D721Med (cell line): ENCODE measurements at regions not wholly inside any gene's neighbourhood (a gene's known extent, or its start where the extent isn't known, plus 50 kb on each side); places are given as distances from the start of the nearest gene placed in this dataset.

Experiments
- DNase-seq: peaks from one replicate; pipeline ENCODE4 v3.0.0; 2011; ENCODE audit warnings: low spot score; ENCODE audit not compliant: insufficient read length
- FAIRE-seq: peaks from 2 replicates; lab custom pipeline; 2011; peaks lifted over from hg19 to GRCh38; lab: Jason Lieb, UNC
- TF ChIP-seq, protein P1 (sequence below): IDR thresholded peaks from 2 replicates; pipeline ENCODE4 v1.5.1; 2012; ENCODE audit warnings: mild to moderate bottlenecking, control low read depth; ENCODE audit not compliant: insufficient read depth; ENCODE audit errors: missing control alignments

DNA sequence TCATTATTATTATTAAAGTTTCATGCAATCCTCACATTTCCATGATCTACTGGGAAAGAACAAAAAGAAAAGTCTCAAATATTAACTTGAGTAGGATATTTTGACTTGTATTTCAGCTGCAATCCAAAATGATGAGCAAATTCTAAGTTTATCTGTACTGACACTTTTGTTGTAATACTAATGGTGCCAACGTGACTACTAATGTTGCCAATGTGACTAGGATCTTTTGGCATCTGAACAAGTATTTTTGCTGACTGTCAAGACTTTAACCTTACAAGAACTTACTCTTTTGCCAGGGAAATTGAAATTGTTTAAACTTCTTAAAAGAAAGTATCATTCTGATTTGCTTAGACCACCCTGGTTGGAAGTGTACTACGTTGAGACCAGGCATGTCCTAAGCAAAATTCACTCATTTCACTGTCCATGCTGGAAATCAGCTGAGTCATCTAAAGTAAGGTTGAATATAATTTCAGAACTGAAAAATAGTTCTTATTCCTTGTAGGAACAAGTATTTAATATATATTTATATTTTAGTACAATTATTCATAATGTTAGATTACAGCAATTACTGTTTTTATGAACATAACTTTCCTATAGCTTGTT, 78.5 kb upstream of the LYZL1 start:
- TF ChIP-seq, protein P1, sequence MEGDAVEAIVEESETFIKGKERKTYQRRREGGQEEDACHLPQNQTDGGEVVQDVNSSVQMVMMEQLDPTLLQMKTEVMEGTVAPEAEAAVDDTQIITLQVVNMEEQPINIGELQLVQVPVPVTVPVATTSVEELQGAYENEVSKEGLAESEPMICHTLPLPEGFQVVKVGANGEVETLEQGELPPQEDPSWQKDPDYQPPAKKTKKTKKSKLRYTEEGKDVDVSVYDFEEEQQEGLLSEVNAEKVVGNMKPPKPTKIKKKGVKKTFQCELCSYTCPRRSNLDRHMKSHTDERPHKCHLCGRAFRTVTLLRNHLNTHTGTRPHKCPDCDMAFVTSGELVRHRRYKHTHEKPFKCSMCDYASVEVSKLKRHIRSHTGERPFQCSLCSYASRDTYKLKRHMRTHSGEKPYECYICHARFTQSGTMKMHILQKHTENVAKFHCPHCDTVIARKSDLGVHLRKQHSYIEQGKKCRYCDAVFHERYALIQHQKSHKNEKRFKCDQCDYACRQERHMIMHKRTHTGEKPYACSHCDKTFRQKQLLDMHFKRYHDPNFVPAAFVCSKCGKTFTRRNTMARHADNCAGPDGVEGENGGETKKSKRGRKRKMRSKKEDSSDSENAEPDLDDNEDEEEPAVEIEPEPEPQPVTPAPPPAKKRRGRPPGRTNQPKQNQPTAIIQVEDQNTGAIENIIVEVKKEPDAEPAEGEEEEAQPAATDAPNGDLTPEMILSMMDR = no peak
- DNase-seq (no peak), FAIRE-seq (no peak)

DNA sequence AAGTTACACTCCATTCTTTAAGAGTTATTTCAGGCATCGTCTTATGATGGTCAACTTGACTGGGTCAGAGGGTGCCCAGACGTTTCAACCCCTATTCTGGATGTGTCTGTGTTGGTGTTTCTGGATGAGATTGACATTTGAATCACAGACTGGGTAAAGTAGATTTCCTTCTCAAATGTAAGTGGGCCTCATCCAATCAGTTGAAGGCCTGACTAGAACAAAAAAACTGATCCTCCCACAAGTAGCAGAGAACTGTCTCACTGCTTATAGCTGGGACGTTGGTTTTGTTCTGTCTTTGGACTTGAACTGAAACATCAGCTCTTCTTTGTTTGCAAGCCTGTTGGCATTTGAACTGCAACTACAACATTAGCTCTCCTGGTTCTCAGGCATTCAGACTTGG, 76.3 kb upstream of the LYZL1 start:
- FAIRE-seq (no peak), DNase-seq (no peak)
- TF ChIP-seq, protein P1 = no peak

DNA sequence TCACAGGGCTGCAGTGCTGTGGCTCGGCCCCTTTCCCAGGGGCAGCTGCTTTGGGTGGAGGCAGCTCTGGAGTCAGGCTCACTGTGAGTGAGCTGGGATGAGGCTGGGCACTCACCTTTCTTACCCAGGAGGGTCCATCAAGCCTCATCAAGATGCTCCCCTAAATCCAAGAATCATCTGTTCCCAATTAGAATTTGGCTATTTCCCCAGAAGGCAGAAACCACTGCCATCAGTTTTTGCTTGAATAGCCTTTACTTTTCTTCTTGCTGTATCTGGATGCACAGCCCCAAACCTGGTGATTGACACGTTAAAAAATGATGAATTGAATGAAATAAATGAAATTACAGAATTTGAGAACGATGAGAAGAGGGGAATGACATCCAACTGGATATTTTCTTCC, 74.3 kb upstream of the LYZL1 start:
- FAIRE-seq (no peak), DNase-seq (no peak)
- TF ChIP-seq, protein P1 = no peak

DNA sequence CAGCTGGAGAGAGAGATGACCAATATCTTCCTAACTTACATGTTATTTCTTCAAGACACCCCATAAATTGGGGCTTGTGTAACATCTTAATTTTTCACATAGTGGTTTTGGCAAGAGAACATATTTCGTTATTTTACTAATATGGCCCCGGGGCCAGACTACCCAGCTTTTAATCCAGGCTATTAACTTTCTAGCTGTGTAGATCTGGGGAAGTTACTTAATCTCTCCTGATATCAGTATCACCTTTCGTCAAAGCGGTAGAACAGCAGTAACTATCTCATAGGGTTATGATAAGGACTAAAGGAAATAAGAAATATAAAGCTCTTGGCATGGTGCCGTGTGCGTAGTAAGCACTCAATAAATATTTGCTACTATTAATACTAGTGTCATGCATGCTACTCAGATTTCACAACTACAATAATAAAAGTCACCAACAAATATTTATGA, 71.6 kb upstream of the LYZL1 start:
- no peak for FAIRE-seq
- no peak for DNase-seq

DNA sequence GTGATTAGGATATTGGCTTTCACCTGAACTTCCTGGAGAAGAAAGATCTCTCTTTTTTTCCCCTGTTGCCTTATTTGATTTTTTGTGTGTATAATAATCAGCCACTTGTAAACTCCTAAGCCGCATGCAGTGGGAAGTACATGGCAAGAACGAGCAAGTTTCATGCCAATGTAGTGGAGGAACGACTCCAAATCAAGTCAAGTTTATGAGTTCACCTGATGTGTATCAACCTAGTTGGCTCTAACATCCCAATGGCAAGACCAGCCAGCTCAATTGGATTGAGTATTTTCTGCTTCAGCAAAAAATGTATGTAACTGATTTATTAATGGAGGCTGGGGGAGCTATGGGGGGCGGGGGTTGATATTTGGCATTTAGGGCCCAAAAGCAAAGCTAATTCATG, 65.5 kb upstream of the LYZL1 start:
- TF ChIP-seq, protein P1 = no peak
- no peak for DNase-seq
- FAIRE-seq = no peak

More for the DNA sequence above, 71.6 kb upstream of the LYZL1 start:
- TF ChIP-seq, protein P1 = no peak

DNA sequence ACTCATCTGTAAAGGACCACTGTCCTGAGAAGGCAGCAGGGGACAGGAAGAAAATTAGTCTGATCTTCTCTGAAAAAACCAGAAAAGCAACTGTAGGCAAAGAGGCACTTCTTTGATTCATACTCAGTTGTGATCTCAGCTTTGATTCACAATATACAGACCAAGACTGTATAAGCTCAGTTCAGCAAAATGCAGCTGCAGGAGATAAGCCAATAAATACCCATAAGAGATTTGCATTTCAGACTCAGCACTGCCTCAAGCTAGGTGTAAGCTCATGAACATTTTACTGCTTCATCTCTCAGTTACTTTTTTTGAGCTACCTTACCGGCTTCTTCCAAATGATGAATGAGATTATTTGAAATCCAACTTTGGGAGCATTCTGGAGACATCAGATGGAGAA, 64.2 kb upstream of the LYZL1 start:
- no peak for DNase-seq
- no peak for FAIRE-seq
- TF ChIP-seq, protein P1 = no peak

DNA sequence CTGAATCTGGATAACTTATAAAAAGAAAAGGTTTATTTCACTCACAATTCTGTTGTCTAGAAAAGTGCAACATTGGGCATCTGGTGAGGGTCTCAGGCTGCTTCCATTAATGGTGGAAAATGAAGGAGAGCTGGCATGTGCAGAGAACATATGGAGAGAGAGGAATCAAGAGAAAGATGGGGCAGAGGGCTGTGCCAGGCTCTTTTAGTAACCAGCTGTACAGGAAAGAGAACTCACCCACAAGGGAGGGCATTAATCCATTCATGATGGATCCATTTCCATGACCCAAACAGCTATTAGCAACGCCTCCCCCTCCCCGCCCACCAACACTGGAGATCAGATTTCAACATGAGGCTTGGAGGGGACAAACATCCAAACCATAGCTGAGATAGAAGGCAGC, 61.7 kb upstream of the LYZL1 start:
- no peak for DNase-seq
- TF ChIP-seq, protein P1 = no peak
- no peak for FAIRE-seq
